PC-3 (cell line): ENCODE measurements at regions not wholly inside any gene's neighbourhood (a gene's known extent, or its start where the extent isn't known, plus 50 kb on each side); places are given as distances from the start of the nearest gene placed in this dataset.
A peak's percentile ranks its signal among the peaks of the same experiment; 100 is the strongest.

ENCODE experiments used
- ATAC-seq: fragments of 200-7000 bp; cut with Tn5 transposase; 2 replicates; pipeline ENCODE4 v1.9.1; 2020; ENCODE audit warnings: mild to moderate bottlenecking, moderate library complexity
- BruUV-seq: library from RNA; stranded (reverse); fragments of 400-500 nt; replicated peaks from 2 replicates; lab custom pipeline; 2021; lab: Mats Ljungman, UMichigan
- CTCF ChIA-PET: fragments of 300-600 bp; sonication (Branson Sonifier 250); formaldehyde crosslinking; loops from one replicate; lab custom pipeline; 2022; ENCODE audit warnings: antibody characterized with exemption; lab: Charles Lee
- POLR2A ChIA-PET: fragments of 300-600 bp; sonication (Branson Sonifier 250); formaldehyde crosslinking; loops from one replicate; lab custom pipeline; 2022; ENCODE audit warnings: antibody characterized with exemption; ENCODE audit not compliant: unreplicated experiment; lab: Charles Lee
- DNase-seq: peaks from one replicate; pipeline ENCODE4 v3.0.0-alpha.2; 2015
- H2AFZ ChIP-seq: fragments of 300-600 bp; sonication (generic); 2 replicates; pipeline ENCODE4 v1.6.0; 2016; ENCODE audit warnings: antibody characterized with exemption, low read length
- H3F3A ChIP-seq: fragments of 300-600 bp; sonication (generic); one replicate; pipeline ENCODE4 v1.6.0; 2017; ENCODE audit warnings: antibody characterized with exemption, low read length, control low read depth, mild to moderate bottlenecking; ENCODE audit not compliant: unreplicated experiment
- H3K27ac ChIP-seq: fragments of 300-600 bp; sonication (generic); 2 replicates; pipeline ENCODE4 v1.5.1; 2016; ENCODE audit warnings: mild to moderate bottlenecking, low read length
- H3K27me3 ChIP-seq: fragments of 300-600 bp; sonication (generic); 2 replicates; pipeline ENCODE4 v1.6.1; 2016; ENCODE audit warnings: low read length, mixed read lengths
- H3K36me3 ChIP-seq: fragments of 300-600 bp; sonication (generic); 2 replicates; pipeline ENCODE4 v1.6.1; 2016; ENCODE audit warnings: low read depth, mixed run types, low read length, mixed read lengths
- H3K4me1 ChIP-seq: fragments of 300-600 bp; sonication (generic); 2 replicates; pipeline ENCODE4 v1.5.1; 2016; ENCODE audit warnings: low read length; ENCODE audit not compliant: insufficient read depth
- H3K4me2 ChIP-seq: fragments of 300-600 bp; sonication (generic); 2 replicates; pipeline ENCODE4 v1.6.0; 2016; ENCODE audit warnings: low read length
- H3K4me3 ChIP-seq: fragments of 300-600 bp; sonication (generic); 2 replicates; pipeline ENCODE4 v1.5.1; 2016; ENCODE audit warnings: mild to moderate bottlenecking, low read length, mixed read lengths
- H3K79me2 ChIP-seq: fragments of 300-600 bp; sonication (generic); 2 replicates; pipeline ENCODE4 v1.6.1; 2017; ENCODE audit warnings: low read length, mixed read lengths
- H3K9ac ChIP-seq: fragments of 300-600 bp; sonication (generic); 2 replicates; pipeline ENCODE4 v1.6.0; 2016; ENCODE audit warnings: mild to moderate bottlenecking, low read length
- H3K9me2 ChIP-seq: fragments of 300-600 bp; sonication (generic); replicated peaks from 2 replicates; pipeline ENCODE4 v1.6.1; 2016; ENCODE audit warnings: mixed run types, low read length, mixed read lengths
- H3K9me3 ChIP-seq: fragments of 300-600 bp; sonication (generic); 2 replicates; pipeline ENCODE4 v1.6.1; 2016; ENCODE audit warnings: low read length, mixed read lengths
- H4K20me1 ChIP-seq: fragments of 300-600 bp; sonication (generic); 2 replicates; pipeline ENCODE4 v1.6.1; 2016; ENCODE audit warnings: low read length, mixed read lengths
- CTCF ChIP-seq: fragments of 300-600 bp; sonication (generic); conservative IDR thresholded peaks from 2 replicates; pipeline ENCODE4 v1.5.1; 2017; ENCODE audit warnings: antibody characterized with exemption, low read depth, mild to moderate bottlenecking, low read length
- EZH2 ChIP-seq: fragments of 300-600 bp; sonication (generic); IDR thresholded peaks from one replicate; pipeline ENCODE4 v1.6.1; 2017; ENCODE audit warnings: antibody characterized with exemption, mild to moderate bottlenecking, low read length; ENCODE audit not compliant: unreplicated experiment
- EZH2phosphoT487 ChIP-seq: fragments of 300-600 bp; sonication (generic); IDR thresholded peaks from 2 replicates; pipeline ENCODE4 v1.6.1; 2018; ENCODE audit warnings: mild to moderate bottlenecking, antibody characterized with exemption, low read length, borderline replicate concordance
- intact Hi-C: fragments of 100-400 bp; cut with micrococcal nuclease; formaldehyde crosslinking; loops from 2 replicates; pipeline ENCODE4 v1.9.0; 2023

- ATAC-seq (no peak), DNase-seq (no peak)
- Histone ChIP-seq H3K9ac (no peak overlapping the region), H4K20me1 (no peaks in the 10 kb centered on the region), H3K27ac (no peak overlapping the region), H3K9me2 (no peaks in the 10 kb centered on the region), H2AFZ (no peak overlapping the region), H3F3A (no peaks in the 10 kb centered on the region), H3K4me2 (no peak overlapping the region), H3K79me2 (no peaks in the 10 kb centered on the region), H3K9me3 (no peaks in the 10 kb centered on the region), H3K36me3 (no peaks in the 10 kb centered on the region), H3K4me3 (no peak overlapping the region), H3K27me3 (no peaks in the 10 kb centered on the region), H3K4me1 (peaks cover 11% of the 10 kb centered on the region; the same call in 1 of the 2 replicates)
- ChIA-PET POLR2A (no interaction called here), CTCF (no interaction called here)
- intact Hi-C loops: no loop called here
- BruUV-seq: no TSS peak
- TF ChIP-seq EZH2: no peak
- TF ChIP-seq CTCF: no peak
- TF ChIP-seq EZH2phosphoT487: no peak
Observed at GRCh38 chr6:3958255-3958654, 109.1 kb downstream of the FAM50B start.

- Histone ChIP-seq H2AFZ (no peak overlapping the region), H3K9me2 (no peaks in the 10 kb centered on the region), H3F3A (no peaks in the 10 kb centered on the region), H4K20me1 (no peaks in the 10 kb centered on the region), H3K9ac (no peak overlapping the region), H3K36me3 (no peaks in the 10 kb centered on the region), H3K27me3 (no peaks in the 10 kb centered on the region), H3K79me2 (no peaks in the 10 kb centered on the region), H3K4me3 (no peak overlapping the region), H3K9me3 (no peaks in the 10 kb centered on the region), H3K4me2 (no peak overlapping the region), H3K27ac (no peak overlapping the region), H3K4me1 (peaks cover 11% of the 10 kb centered on the region; the same call in 1 of the 2 replicates)
- DNase-seq (no peak), ATAC-seq (no peak)
- TF ChIP-seq CTCF (no peak), EZH2 (no peak)
- ChIA-PET CTCF (no interaction called here), POLR2A (no interaction called here)
- intact Hi-C loops: no loop called here
- no TSS peak for BruUV-seq
Observed at GRCh38 chr6:3959385-3959784, 110.2 kb downstream of the FAM50B start.

- Histone ChIP-seq H3K4me3 (no peak overlapping the region), H3K36me3 (no peaks in the 10 kb centered on the region), H3K9ac (no peak overlapping the region), H3K79me2 (no peaks in the 10 kb centered on the region), H4K20me1 (no peaks in the 10 kb centered on the region), H3K27me3 (no peaks in the 10 kb centered on the region), H3K4me2 (no peak overlapping the region), H3K9me3 (no peaks in the 10 kb centered on the region), H3F3A (no peaks in the 10 kb centered on the region), H3K9me2 (no peaks in the 10 kb centered on the region), H3K4me1 (peaks cover 10% of the 10 kb centered on the region; the same call in 1 of the 2 replicates), H3K27ac (no peak overlapping the region), H2AFZ (no peak overlapping the region)
- TF ChIP-seq EZH2phosphoT487 (no peak), CTCF (no peak)
- no TSS peak for BruUV-seq
- DNase-seq (peak; percentile 43), ATAC-seq (peak; percentile 24; the same call in 1 of the 2 replicates)
- ChIA-PET POLR2A (no interaction called here), CTCF (no interaction called here)
- intact Hi-C loops: no loop called here
Observed at GRCh38 chr6:3960754-3961361, 111.7 kb downstream of the FAM50B start.
